Endothelial cell of umbilical vein (primary cell): ENCODE measurements at regions not wholly inside any gene's neighbourhood (a gene's known extent, or its start where the extent isn't known, plus 50 kb on each side); places are given as distances from the start of the nearest gene placed in this dataset.

Experiments used
- BruUV-seq: library from RNA; stranded (reverse); fragments of 400-500 nt; replicated peaks from 2 replicates; lab custom pipeline; 2021; lab: Mats Ljungman, UMichigan
- CTCF ChIA-PET: fragments of 300-600, 350-600 bp; sonication (Branson Sonifier 250); formaldehyde crosslinking; loops from one replicate; lab custom pipeline; 2021; ENCODE audit warnings: antibody characterized with exemption, inconsistent platforms; lab: Charles Lee
- POLR2A ChIA-PET: fragments of 300-600, 350-600 bp; sonication (Branson Sonifier 250); formaldehyde crosslinking; loops from one replicate; lab custom pipeline; 2021; ENCODE audit warnings: antibody characterized with exemption, inconsistent platforms; lab: Charles Lee
- DNase-seq: peaks from one replicate; pipeline ENCODE4 v3.0.0-alpha.2; 2011; ENCODE audit warnings: low read depth, low spot score
- FAIRE-seq: peaks from 2 replicates; lab custom pipeline; 2011; peaks lifted over from hg19 to GRCh38; lab: Jason Lieb, UNC
- H2AFZ ChIP-seq: 2 replicates; pipeline ENCODE4 v1.6.0; 2012; ENCODE audit warnings: low read depth, low read length, control low read depth, inconsistent platforms
- H3K27ac ChIP-seq: 2 replicates; pipeline ENCODE4 v1.5.1; 2011; ENCODE audit warnings: low read depth, mild to moderate bottlenecking, control low read depth, low read length, moderate library complexity; ENCODE audit not compliant: insufficient read depth
- H3K27me3 ChIP-seq, 2 experiments: 2 replicates each; pipeline versions ENCODE4 v1.6.0 to v1.6.1; 2011; ENCODE audit warnings: low read length in 2 of 2, mixed read lengths in 1 of 2; ENCODE audit not compliant: control insufficient read depth in 2 of 2, insufficient read depth in 2 of 2
- H3K36me3 ChIP-seq, 2 experiments: 2 replicates in 1 of 2; 3 replicates in 1 of 2; pipeline ENCODE4 v1.5.1; 2011; ENCODE audit warnings: low read length in 2 of 2, mild to moderate bottlenecking in 1 of 2, moderate library complexity in 1 of 2; ENCODE audit not compliant: control insufficient read depth in 2 of 2, insufficient read depth in 2 of 2; ENCODE audit errors: extremely low read depth in 1 of 2
- H3K4me1 ChIP-seq: 3 replicates; pipeline ENCODE4 v1.5.1; 2011; ENCODE audit warnings: mild to moderate bottlenecking, low read length; ENCODE audit not compliant: control insufficient read depth, insufficient read depth; ENCODE audit errors: extremely low read depth
- H3K4me2 ChIP-seq: 2 replicates; pipeline ENCODE4 v1.6.1; 2011; ENCODE audit warnings: low read length, control low read depth, mixed read lengths; ENCODE audit not compliant: insufficient read depth
- H3K4me3 ChIP-seq, 3 experiments: fragments of 200-600 bp in 1 of 3; sonication (generic), shearing (Covaris generic) in 1 of 3; replicated peaks in 1 of 3; 2 replicates each; pipeline ENCODE4 v1.5.1; 2011 to 2016; ENCODE audit warnings: control low read depth in 3 of 3, low read length in 3 of 3, mild to moderate bottlenecking in 2 of 3, inconsistent platforms in 1 of 3, low read depth in 1 of 3, moderate library complexity in 1 of 3; ENCODE audit not compliant: insufficient read depth in 1 of 3
- H3K79me2 ChIP-seq: 2 replicates; pipeline ENCODE4 v1.6.0; 2012; ENCODE audit warnings: low read length, inconsistent platforms; ENCODE audit not compliant: control insufficient read depth, insufficient read depth
- H3K9ac ChIP-seq: replicated peaks from 2 replicates; pipeline ENCODE3; 2011; ENCODE audit warnings: low read length, control low read depth; ENCODE audit not compliant: insufficient read depth; ENCODE audit errors: extremely low read depth
- H3K9me1 ChIP-seq: replicated peaks from 3 replicates; pipeline ENCODE4 v1.6.0; 2011; ENCODE audit warnings: mild to moderate bottlenecking, low read length; ENCODE audit not compliant: control insufficient read depth, insufficient read depth; ENCODE audit errors: extremely low read depth
- H3K9me3 ChIP-seq: replicated peaks from 2 replicates; pipeline ENCODE4 v1.5.1; 2012; ENCODE audit warnings: low read length, inconsistent platforms; ENCODE audit not compliant: control insufficient read depth, insufficient read depth
- H4K20me1 ChIP-seq: replicated peaks from 2 replicates; pipeline ENCODE3; 2011; ENCODE audit warnings: mild to moderate bottlenecking, low read length; ENCODE audit not compliant: control insufficient read depth, insufficient read depth; ENCODE audit errors: extremely low read depth
- EZH2 ChIP-seq: IDR thresholded peaks from 2 replicates; pipeline ENCODE4 v1.6.1; 2012; ENCODE audit warnings: borderline replicate concordance, low read depth, mild to moderate bottlenecking, moderate library complexity, low read length, inconsistent platforms; ENCODE audit not compliant: severe bottlenecking
- FOS ChIP-seq: IDR thresholded peaks from 2 replicates; pipeline ENCODE4 v1.6.1; 2011; ENCODE audit warnings: mild to moderate bottlenecking, low read length, moderate library complexity, borderline replicate concordance; ENCODE audit not compliant: insufficient read depth
- GATA2 ChIP-seq: IDR thresholded peaks from 2 replicates; pipeline ENCODE4 v1.7.0; 2011; ENCODE audit warnings: low read depth, mild to moderate bottlenecking, moderate library complexity, mixed read lengths, low read length; ENCODE audit not compliant: insufficient read length, insufficient read depth
- JUN ChIP-seq: IDR thresholded peaks from 2 replicates; pipeline ENCODE4 v1.6.1; 2011; ENCODE audit warnings: borderline replicate concordance, low read depth; ENCODE audit not compliant: insufficient read length, insufficient read depth
- MAX ChIP-seq: IDR thresholded peaks from 2 replicates; pipeline ENCODE4 v1.6.1; 2011; ENCODE audit not compliant: insufficient read depth, insufficient read length
- MYC ChIP-seq: IDR thresholded peaks from one replicate; pipeline ENCODE4 v1.6.1; 2011; ENCODE audit warnings: mild to moderate bottlenecking, low read depth, low read length
- POLR2A ChIP-seq: IDR thresholded peaks from 2 replicates; pipeline ENCODE4 v1.6.1; 2012; ENCODE audit warnings: low read depth, mild to moderate bottlenecking, control low read depth, low read length
- POLR2AphosphoS5 ChIP-seq: IDR thresholded peaks from 2 replicates; pipeline ENCODE4 v1.6.1; 2012; ENCODE audit warnings: low read depth, mild to moderate bottlenecking, control low read depth, low read length, moderate library complexity; ENCODE audit not compliant: insufficient read depth
- dilution Hi-C: fragments of 300-500 bp; cut with MboI; formaldehyde crosslinking; loops from one replicate; pipeline ENCODE4 v1.15.0; 2019; ENCODE audit warnings: low sequenced_read_pairs; ENCODE audit not compliant: extremely low pct_ligation_motif_present
- intact Hi-C: fragments of 100-400 bp; cut with micrococcal nuclease; formaldehyde crosslinking; loops from one replicate; pipeline ENCODE4 v1.10.0; 2022
- TF ChIP-seq, protein P1 (sequence below), 2 donors: IDR thresholded peaks; 1 replicate in 1 of 2; 2 replicates in 1 of 2; pipeline ENCODE4 v1.5.1; 2011; ENCODE audit warnings: low read length in 2 of 2, mild to moderate bottlenecking in 2 of 2, moderate library complexity in 2 of 2, control low read depth in 1 of 2, inconsistent platforms in 1 of 2, low read depth in 1 of 2; ENCODE audit not compliant: insufficient read depth in 1 of 2; ENCODE audit errors: extremely low read depth in 1 of 2

- dilution Hi-C loops (no loop called here), intact Hi-C loops (no loop called here)
- Histone ChIP-seq H3K4me2 (no peak overlapping the region), H3K9me3 (no peaks in the 10 kb centered on the region), H3K79me2 (no peaks in the 10 kb centered on the region), H4K20me1 (no peaks in the 10 kb centered on the region), H2AFZ (no peak overlapping the region), H3K9me1 (no peaks in the 10 kb centered on the region), H3K27me3 (no peaks in the 10 kb centered on the region), H3K27ac (no peak overlapping the region), H3K36me3 (no peaks in the 10 kb centered on the region), H3K4me1 (no peaks in the 10 kb centered on the region), H3K4me3 (no peak overlapping the region), H3K9ac (no peak overlapping the region)
- BruUV-seq = no TSS peak
- ChIA-PET CTCF (no interaction called here), POLR2A (no interaction called here)
- DNase-seq = no peak
- TF ChIP-seq MYC = no peak
- TF ChIP-seq MAX = no peak
- TF ChIP-seq EZH2 = no peak
- no peak for TF ChIP-seq POLR2AphosphoS5
- TF ChIP-seq, protein P1, sequence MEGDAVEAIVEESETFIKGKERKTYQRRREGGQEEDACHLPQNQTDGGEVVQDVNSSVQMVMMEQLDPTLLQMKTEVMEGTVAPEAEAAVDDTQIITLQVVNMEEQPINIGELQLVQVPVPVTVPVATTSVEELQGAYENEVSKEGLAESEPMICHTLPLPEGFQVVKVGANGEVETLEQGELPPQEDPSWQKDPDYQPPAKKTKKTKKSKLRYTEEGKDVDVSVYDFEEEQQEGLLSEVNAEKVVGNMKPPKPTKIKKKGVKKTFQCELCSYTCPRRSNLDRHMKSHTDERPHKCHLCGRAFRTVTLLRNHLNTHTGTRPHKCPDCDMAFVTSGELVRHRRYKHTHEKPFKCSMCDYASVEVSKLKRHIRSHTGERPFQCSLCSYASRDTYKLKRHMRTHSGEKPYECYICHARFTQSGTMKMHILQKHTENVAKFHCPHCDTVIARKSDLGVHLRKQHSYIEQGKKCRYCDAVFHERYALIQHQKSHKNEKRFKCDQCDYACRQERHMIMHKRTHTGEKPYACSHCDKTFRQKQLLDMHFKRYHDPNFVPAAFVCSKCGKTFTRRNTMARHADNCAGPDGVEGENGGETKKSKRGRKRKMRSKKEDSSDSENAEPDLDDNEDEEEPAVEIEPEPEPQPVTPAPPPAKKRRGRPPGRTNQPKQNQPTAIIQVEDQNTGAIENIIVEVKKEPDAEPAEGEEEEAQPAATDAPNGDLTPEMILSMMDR (IDR thresholded peaks at IDR 0.05; ENCODE audit: extremely low read depth in 1 of 2, insufficient read depth in 1 of 2, low read depth in 1 of 2, low read length in 2 of 2) = no peak
- no peak for TF ChIP-seq GATA2
- no peak for TF ChIP-seq JUN
- TF ChIP-seq FOS = no peak
- TF ChIP-seq POLR2A = no peak
- FAIRE-seq = no peak
Observed at GRCh38 chr10:80814147-80814652, 276.5 kb downstream of the SH2D4B start.
